Lower leg skin (tissue), 3 donors: ENCODE measurements at regions not wholly inside any gene's neighbourhood (a gene's known extent, or its start where the extent isn't known, plus 50 kb on each side); places are given as distances from the start of the nearest gene placed in this dataset.

Experiments used
- POLR2A ChIP-seq, 2 donors: fragments of 450-650 bp; IDR thresholded peaks; one replicate each; pipeline ENCODE4 v1.6.1; 2016 to 2017; ENCODE audit warnings: antibody characterized with exemption in 2 of 2, mild to moderate bottlenecking in 1 of 2, moderate library complexity in 1 of 2
- TF ChIP-seq, protein P1 (sequence below), 3 donors: fragments of 450-650 bp; IDR thresholded peaks; one replicate each; pipeline ENCODE4 v1.5.1; 2016; ENCODE audit warnings: antibody characterized with exemption in 3 of 3, mild to moderate bottlenecking in 3 of 3, moderate library complexity in 2 of 3

DNA sequence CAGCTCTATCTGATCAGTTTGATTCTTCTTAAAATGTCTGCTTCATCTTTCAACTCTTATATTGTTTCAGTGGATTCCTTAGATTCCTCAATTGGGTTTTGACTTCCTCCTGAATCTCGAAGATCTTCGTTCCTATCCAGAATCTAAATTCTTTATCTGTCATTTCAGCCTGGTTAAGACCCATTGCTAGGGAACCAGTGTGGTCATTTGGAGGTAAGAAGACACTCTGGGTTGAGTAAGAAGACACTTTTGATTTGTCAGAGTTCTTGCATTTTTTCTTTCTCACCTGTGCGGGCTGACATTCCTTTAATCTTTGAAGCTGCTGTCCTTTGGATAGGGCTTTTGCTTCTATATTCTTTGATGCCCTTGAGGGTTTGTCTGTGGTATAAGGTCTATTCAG lies 291.9 kb downstream of the SLC7A11 start:
- TF ChIP-seq, protein P1, sequence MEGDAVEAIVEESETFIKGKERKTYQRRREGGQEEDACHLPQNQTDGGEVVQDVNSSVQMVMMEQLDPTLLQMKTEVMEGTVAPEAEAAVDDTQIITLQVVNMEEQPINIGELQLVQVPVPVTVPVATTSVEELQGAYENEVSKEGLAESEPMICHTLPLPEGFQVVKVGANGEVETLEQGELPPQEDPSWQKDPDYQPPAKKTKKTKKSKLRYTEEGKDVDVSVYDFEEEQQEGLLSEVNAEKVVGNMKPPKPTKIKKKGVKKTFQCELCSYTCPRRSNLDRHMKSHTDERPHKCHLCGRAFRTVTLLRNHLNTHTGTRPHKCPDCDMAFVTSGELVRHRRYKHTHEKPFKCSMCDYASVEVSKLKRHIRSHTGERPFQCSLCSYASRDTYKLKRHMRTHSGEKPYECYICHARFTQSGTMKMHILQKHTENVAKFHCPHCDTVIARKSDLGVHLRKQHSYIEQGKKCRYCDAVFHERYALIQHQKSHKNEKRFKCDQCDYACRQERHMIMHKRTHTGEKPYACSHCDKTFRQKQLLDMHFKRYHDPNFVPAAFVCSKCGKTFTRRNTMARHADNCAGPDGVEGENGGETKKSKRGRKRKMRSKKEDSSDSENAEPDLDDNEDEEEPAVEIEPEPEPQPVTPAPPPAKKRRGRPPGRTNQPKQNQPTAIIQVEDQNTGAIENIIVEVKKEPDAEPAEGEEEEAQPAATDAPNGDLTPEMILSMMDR (IDR thresholded peaks at IDR 0.05), result no peak
- no peak for TF ChIP-seq POLR2A (IDR thresholded peaks at IDR 0.05)
